DMS53 treated with DMSO at 0.1 percent for 48 hours (cell line): ENCODE measurements at regions not wholly inside any gene's neighbourhood (a gene's known extent, or its start where the extent isn't known, plus 50 kb on each side); places are given as distances from the start of the nearest gene placed in this dataset.

Source experiments
- DNase-seq: peaks from one replicate; lab custom pipeline; 2025; ENCODE audit not compliant: unreplicated experiment; lab: John Stamatoyannopoulos, UW

GRCh38 chr5:61263072-61263471 lies 69.0 kb upstream of the ZSWIM6 start:
- DNase-seq = peak; percentile 16

- DNase-seq = no peak
Measured at GRCh38 chr5:61263561-61264272, 68.3 kb upstream of the ZSWIM6 start.

GRCh38 chr5:61264273-61264661 lies 67.8 kb upstream of the ZSWIM6 start:
- no peak for DNase-seq

GRCh38 chr5:61267116-61267515 lies 64.9 kb upstream of the ZSWIM6 start:
- DNase-seq = no peak

- DNase-seq = no peak
Measured at GRCh38 chr5:61268871-61269270, 63.2 kb upstream of the ZSWIM6 start.

GRCh38 chr5:61270510-61271165 lies 61.4 kb upstream of the ZSWIM6 start:
- no peak for DNase-seq

- no peak for DNase-seq
Measured at GRCh38 chr5:61272688-61273087, 59.4 kb upstream of the ZSWIM6 start.

- DNase-seq = no peak
Measured at GRCh38 chr5:61273279-61273975, 58.6 kb upstream of the ZSWIM6 start.

GRCh38 chr5:61274511-61274911 lies 57.5 kb upstream of the ZSWIM6 start:
- DNase-seq = no peak

- DNase-seq = no peak
Measured at GRCh38 chr5:61275841-61276240, 56.2 kb upstream of the ZSWIM6 start.

- no peak for DNase-seq
Measured at GRCh38 chr5:61277190-61277589, 54.9 kb upstream of the ZSWIM6 start.

- DNase-seq = no peak
Measured at GRCh38 chr5:61277781-61278180, 54.3 kb upstream of the ZSWIM6 start.

GRCh38 chr5:61279725-61280124 lies 52.3 kb upstream of the ZSWIM6 start:
- DNase-seq = no peak

- peak; percentile 46 for DNase-seq
Measured at GRCh38 chr5:61280205-61280604, 51.9 kb upstream of the ZSWIM6 start.

GRCh38 chr5:61280761-61281427 lies 51.2 kb upstream of the ZSWIM6 start:
- peak; percentile 13 for DNase-seq

- no peak for DNase-seq
Measured at GRCh38 chr5:61281686-61282085, 50.4 kb upstream of the ZSWIM6 start.
